ENCODE measurements at regions not wholly inside any gene's neighbourhood (a gene's known extent, or its start where the extent isn't known, plus 50 kb on each side); places are given as distances from the start of the nearest gene placed in this dataset.

GRCh38 chr5:147170603-147171002, 64.2 kb upstream of the STK32A start:
- Mint-ChIP-seq H3K27me3 (peaks cover 0 to 11% (median 8%) of the 10 kb centered on the region in 5 donors), H3K4me3 (no peak overlapping the region), H3K9me3 (peaks cover 0 to 3% (median 0%) of the 10 kb centered on the region in 11 donors), H3K27ac (no peak overlapping the region), H3K4me1 (no peaks in the 10 kb centered on the region), H3K36me3 (no peaks in the 10 kb centered on the region)
- no peaks in the 10 kb centered on the region for H3K9me3 ChIP-seq (ENCODE audit: control insufficient read depth in 2 of 3, low read length in 3 of 3)
- H3K27ac ChIP-seq (ENCODE audit: low read depth, low read length): no peak overlapping the region
- no peaks in the 10 kb centered on the region for H3K36me3 ChIP-seq (ENCODE audit: control insufficient read depth in 2 of 3, insufficient read depth in 3 of 3, low read length in 3 of 3)
- CTCF ChIA-PET: no interaction called here
- DNase-seq: no peak
- H3K4me3 ChIP-seq (ENCODE audit: low read length): no peak overlapping the region
- no peaks in the 10 kb centered on the region for H3K4me1 ChIP-seq (ENCODE audit: control insufficient read depth in 2 of 2, insufficient read depth in 2 of 2, low read length in 2 of 2)
- POLR2A ChIA-PET: no interaction called here
- no peaks in the 10 kb centered on the region for H3K27me3 ChIP-seq (ENCODE audit: control insufficient read depth in 2 of 2, insufficient read depth in 2 of 2, low read length in 2 of 2)
- intact Hi-C loops (cut with micrococcal nuclease): no loop called here
- no peak for ATAC-seq

GRCh38 chr5:147174671-147175265, 60.1 kb upstream of the STK32A start:
- Mint-ChIP-seq H3K27ac (no peak overlapping the region), H3K4me1 (no peaks in the 10 kb centered on the region), H3K27me3 (peaks cover 0 to 23% (median 10%) of the 10 kb centered on the region in 5 donors), H3K36me3 (no peaks in the 10 kb centered on the region), H3K4me3 (no peak overlapping the region), H3K9me3 (peaks cover 0 to 3% (median 0%) of the 10 kb centered on the region in 11 donors)
- intact Hi-C loops (cut with micrococcal nuclease): no loop called here
- no peak for ATAC-seq
- Histone ChIP-seq H3K4me3 (ENCODE audit: low read length) (no peak overlapping the region), H3K4me1 (ENCODE audit: control insufficient read depth in 2 of 2, insufficient read depth in 2 of 2, low read length in 2 of 2) (no peaks in the 10 kb centered on the region), H3K27ac (ENCODE audit: low read depth, low read length) (no peak overlapping the region), H3K36me3 (ENCODE audit: control insufficient read depth in 2 of 3, insufficient read depth in 3 of 3, low read length in 3 of 3) (no peaks in the 10 kb centered on the region), H3K27me3 (ENCODE audit: control insufficient read depth in 2 of 2, insufficient read depth in 2 of 2, low read length in 2 of 2) (no peaks in the 10 kb centered on the region), H3K9me3 (ENCODE audit: control insufficient read depth in 2 of 3, low read length in 3 of 3) (no peaks in the 10 kb centered on the region)
- no peak for DNase-seq
- ChIA-PET CTCF (no interaction called here), POLR2A (no interaction called here)

GRCh38 chr5:147175516-147176097, 59.2 kb upstream of the STK32A start:
- ATAC-seq: no peak
- no peaks in the 10 kb centered on the region for H3K4me1 ChIP-seq (ENCODE audit: control insufficient read depth in 2 of 2, insufficient read depth in 2 of 2, low read length in 2 of 2)
- peaks cover 0 to 2% (median 0%) of the 10 kb centered on the region in 11 donors for H3K9me3 Mint-ChIP-seq
- H3K36me3 Mint-ChIP-seq: no peaks in the 10 kb centered on the region
- H3K36me3 ChIP-seq (ENCODE audit: control insufficient read depth in 2 of 3, insufficient read depth in 3 of 3, low read length in 3 of 3): no peaks in the 10 kb centered on the region
- no peak overlapping the region for H3K27ac Mint-ChIP-seq
- CTCF ChIA-PET: no interaction called here
- intact Hi-C loops (cut with micrococcal nuclease): no loop called here
- POLR2A ChIA-PET: no interaction called here
- no peaks in the 10 kb centered on the region for H3K9me3 ChIP-seq (ENCODE audit: control insufficient read depth in 2 of 3, low read length in 3 of 3)
- H3K27me3 Mint-ChIP-seq: peaks cover 0 to 23% (median 10%) of the 10 kb centered on the region in 5 donors
- H3K4me3 Mint-ChIP-seq: no peak overlapping the region
- H3K4me1 Mint-ChIP-seq: no peaks in the 10 kb centered on the region
- H3K4me3 ChIP-seq (ENCODE audit: low read length): no peak overlapping the region
- DNase-seq: no peak
- H3K27ac ChIP-seq (ENCODE audit: low read depth, low read length): no peak overlapping the region
- no peaks in the 10 kb centered on the region for H3K27me3 ChIP-seq (ENCODE audit: control insufficient read depth in 2 of 2, insufficient read depth in 2 of 2, low read length in 2 of 2)

- POLR2A ChIA-PET: no interaction called here
- intact Hi-C loops (cut with micrococcal nuclease): no loop called here
- CTCF ChIA-PET: no interaction called here
Measured at GRCh38 chr5:147176422-147176821, 58.4 kb upstream of the STK32A start.

GRCh38 chr5:147177125-147177840, 57.5 kb upstream of the STK32A start:
- ChIA-PET CTCF (no interaction called here), POLR2A (no interaction called here)
- peaks cover 0 to 23% (median 15%) of the 10 kb centered on the region in 5 donors for H3K27me3 Mint-ChIP-seq
- H3K4me3 Mint-ChIP-seq: no peak overlapping the region
- H3K4me1 ChIP-seq (ENCODE audit: control insufficient read depth in 2 of 2, insufficient read depth in 2 of 2, low read length in 2 of 2): no peaks in the 10 kb centered on the region
- no peaks in the 10 kb centered on the region for H3K36me3 ChIP-seq (ENCODE audit: control insufficient read depth in 2 of 3, insufficient read depth in 3 of 3, low read length in 3 of 3)
- H3K36me3 Mint-ChIP-seq: no peaks in the 10 kb centered on the region
- H3K9me3 ChIP-seq (ENCODE audit: control insufficient read depth in 2 of 3, low read length in 3 of 3): no peaks in the 10 kb centered on the region
- H3K9me3 Mint-ChIP-seq: no peaks in the 10 kb centered on the region
- intact Hi-C loops (cut with micrococcal nuclease): no loop called here
- no peak overlapping the region for H3K27ac Mint-ChIP-seq
- DNase-seq (no peak), ATAC-seq (no peak)
- H3K4me3 ChIP-seq (ENCODE audit: low read length): no peak overlapping the region
- H3K27me3 ChIP-seq (ENCODE audit: control insufficient read depth in 2 of 2, insufficient read depth in 2 of 2, low read length in 2 of 2): no peaks in the 10 kb centered on the region
- no peaks in the 10 kb centered on the region for H3K4me1 Mint-ChIP-seq
- no peak overlapping the region for H3K27ac ChIP-seq (ENCODE audit: low read depth, low read length)

More at GRCh38 chr5:147176422-147176821, 58.4 kb upstream of the STK32A start:
- no peaks in the 10 kb centered on the region for H3K9me3 Mint-ChIP-seq
- no peak overlapping the region for H3K27ac Mint-ChIP-seq
- H3K4me1 ChIP-seq (ENCODE audit: control insufficient read depth in 2 of 2, insufficient read depth in 2 of 2, low read length in 2 of 2): no peaks in the 10 kb centered on the region
- no peak for DNase-seq
- no peaks in the 10 kb centered on the region for H3K9me3 ChIP-seq (ENCODE audit: control insufficient read depth in 2 of 3, low read length in 3 of 3)
- ATAC-seq: no peak
- H3K36me3 ChIP-seq (ENCODE audit: control insufficient read depth in 2 of 3, insufficient read depth in 3 of 3, low read length in 3 of 3): no peaks in the 10 kb centered on the region
- no peak overlapping the region for H3K4me3 Mint-ChIP-seq
- H3K27me3 ChIP-seq (ENCODE audit: control insufficient read depth in 2 of 2, insufficient read depth in 2 of 2, low read length in 2 of 2): no peaks in the 10 kb centered on the region
- no peaks in the 10 kb centered on the region for H3K4me1 Mint-ChIP-seq
- peaks cover 0 to 23% (median 11%) of the 10 kb centered on the region in 5 donors for H3K27me3 Mint-ChIP-seq
- H3K4me3 ChIP-seq (ENCODE audit: low read length): no peak overlapping the region
- no peak overlapping the region for H3K27ac ChIP-seq (ENCODE audit: low read depth, low read length)
- H3K36me3 Mint-ChIP-seq: no peaks in the 10 kb centered on the region

- no peaks in the 10 kb centered on the region for H3K9me3 Mint-ChIP-seq
- no peak overlapping the region for H3K27ac ChIP-seq (ENCODE audit: low read depth, low read length)
- DNase-seq: no peak
- ChIA-PET CTCF (interaction anchor here (1.0 kb wide), 1 partner anchor 9 kb away, joined by 4 read pairs; no protein-coding TSS in a partner anchor), POLR2A (no interaction called here)
- H3K27ac Mint-ChIP-seq: no peak overlapping the region
- peaks cover 0 to 14% (median 10%) of the 10 kb centered on the region in 5 donors for H3K27me3 Mint-ChIP-seq
- no peak for ATAC-seq
- no peaks in the 10 kb centered on the region for H3K4me1 Mint-ChIP-seq
- H3K4me1 ChIP-seq (ENCODE audit: control insufficient read depth in 2 of 2, insufficient read depth in 2 of 2, low read length in 2 of 2): no peaks in the 10 kb centered on the region
- H3K36me3 Mint-ChIP-seq: no peaks in the 10 kb centered on the region
- no peaks in the 10 kb centered on the region for H3K9me3 ChIP-seq (ENCODE audit: control insufficient read depth in 2 of 3, low read length in 3 of 3)
- no peaks in the 10 kb centered on the region for H3K27me3 ChIP-seq (ENCODE audit: control insufficient read depth in 2 of 2, insufficient read depth in 2 of 2, low read length in 2 of 2)
- H3K36me3 ChIP-seq (ENCODE audit: control insufficient read depth in 2 of 3, insufficient read depth in 3 of 3, low read length in 3 of 3): no peaks in the 10 kb centered on the region
- no peak overlapping the region for H3K4me3 ChIP-seq (ENCODE audit: low read length)
- intact Hi-C loops (cut with micrococcal nuclease): no loop called here
- H3K4me3 Mint-ChIP-seq: no peak overlapping the region
Measured at GRCh38 chr5:147179562-147180147, 55.2 kb upstream of the STK32A start.
